Limb (tissue), 2 donors: ENCODE measurements at regions not wholly inside any gene's neighbourhood (a gene's known extent, or its start where the extent isn't known, plus 50 kb on each side); places are given as distances from the start of the nearest gene placed in this dataset.
A peak's percentile ranks its signal among the peaks of the same experiment; 100 is the strongest.
"Not testable (repeated sequence)": the region's sequence is repeated elsewhere in the genome, so short reads cannot be mapped to it uniquely, and the experiment has no call there.

Experiments
- DNase-seq, 2 donors: peaks; one replicate each; pipeline ENCODE4 v3.0.0-alpha.2; 2016; ENCODE audit errors: extremely low spot score in 2 of 2

- DNase-seq = no peak
These were observed 207.2 kb downstream of the TOMM20 start for GRCh38 chr1:234921266-234922062.

- DNase-seq = no peak
These were observed 207.8 kb downstream of the TOMM20 start for GRCh38 chr1:234920843-234921140.

GRCh38 chr1:234920136-234920842, 208.3 kb downstream of the TOMM20 start:
- no peak for DNase-seq

- no peak for DNase-seq
These were observed 209.5 kb downstream of the TOMM20 start for GRCh38 chr1:234918961-234919761.

- DNase-seq = peak; percentile 60 to 63
These were observed 210.3 kb downstream of the TOMM20 start for GRCh38 chr1:234918181-234918841.

GRCh38 chr1:234917495-234918180, 211.0 kb downstream of the TOMM20 start:
- DNase-seq = no peak

GRCh38 chr1:234916840-234917239, 211.8 kb downstream of the TOMM20 start:
- no peak for DNase-seq

- peak in 1 of 2 donors; percentile 38 for DNase-seq
These were observed 212.5 kb downstream of the TOMM20 start for GRCh38 chr1:234915924-234916675.

GRCh38 chr1:234914606-234915290, 213.9 kb downstream of the TOMM20 start:
- DNase-seq = no peak

GRCh38 chr1:234913771-234914170, 214.9 kb downstream of the TOMM20 start:
- no peak for DNase-seq

GRCh38 chr1:234913278-234913649, 215.4 kb downstream of the TOMM20 start:
- DNase-seq = no peak

GRCh38 chr1:234912548-234913277, 215.9 kb downstream of the TOMM20 start:
- no peak for DNase-seq

GRCh38 chr1:234911787-234912186, 216.8 kb downstream of the TOMM20 start:
- no peak for DNase-seq

- DNase-seq = not testable (repeated sequence)
These were observed 217.5 kb downstream of the TOMM20 start for GRCh38 chr1:234911136-234911535.

GRCh38 chr1:234909851-234910250, 218.8 kb downstream of the TOMM20 start:
- no peak for DNase-seq

- no peak for DNase-seq
These were observed 219.3 kb downstream of the TOMM20 start for GRCh38 chr1:234909307-234909810.

- DNase-seq = no peak
These were observed 220.1 kb downstream of the TOMM20 start for GRCh38 chr1:234908571-234908970.

GRCh38 chr1:234907940-234908405, 220.7 kb downstream of the TOMM20 start:
- DNase-seq = peak in 1 of 2 donors; percentile 78
